Kidney (tissue), 13 donors: ENCODE measurements at regions not wholly inside any gene's neighbourhood (a gene's known extent, or its start where the extent isn't known, plus 50 kb on each side); places are given as distances from the start of the nearest gene placed in this dataset.

ENCODE experiments used
- DNase-seq, 5 donors: peaks; one replicate each; pipeline ENCODE4 v3.0.0-alpha.2; 2013 to 2020
- FAIRE-seq: peaks from 2 replicates; lab custom pipeline; 2012; peaks lifted over from hg19 to GRCh38; lab: Jason Lieb, UNC
- H3K27ac ChIP-seq, 2 donors: one replicate each; pipeline ENCODE4 v1.7.0; 2013; ENCODE audit warnings: low read depth in 2 of 2, low read length in 2 of 2, inconsistent platforms in 1 of 2
- H3K27me3 ChIP-seq: one replicate; pipeline ENCODE4 v1.7.1; 2013; ENCODE audit warnings: low read length, inconsistent platforms; ENCODE audit not compliant: control insufficient read depth, insufficient read depth
- H3K36me3 ChIP-seq, 3 donors: one replicate each; pipeline versions ENCODE4 v1.7.0 to v1.7.1; 2013; ENCODE audit warnings: low read length in 3 of 3, control low read depth in 1 of 3, inconsistent platforms in 1 of 3; ENCODE audit not compliant: insufficient read depth in 3 of 3, control insufficient read depth in 2 of 3
- H3K4me1 ChIP-seq, 3 donors: one replicate each; pipeline versions ENCODE4 v1.7.0 to v1.7.1; 2013; ENCODE audit warnings: low read length in 3 of 3, inconsistent platforms in 1 of 3, low read depth in 1 of 3; ENCODE audit not compliant: control insufficient read depth in 2 of 3, insufficient read depth in 2 of 3
- H3K4me3 ChIP-seq, 3 donors: one replicate each; pipeline versions ENCODE4 v1.7.0 to v1.8.1; 2013; ENCODE audit warnings: low read length in 3 of 3, control low read depth in 1 of 3, inconsistent platforms in 1 of 3
- H3K9ac ChIP-seq, 3 donors: one replicate each; pipeline versions ENCODE4 v1.7.0 to v1.7.1; 2013; ENCODE audit warnings: low read length in 3 of 3, control low read depth in 1 of 3, inconsistent platforms in 1 of 3
- H3K9me3 ChIP-seq, 3 donors: one replicate each; pipeline versions ENCODE4 v1.7.0 to v1.7.1; 2013; ENCODE audit warnings: low read length in 3 of 3, control low read depth in 1 of 3, inconsistent platforms in 1 of 3; ENCODE audit not compliant: control insufficient read depth in 2 of 3, insufficient read depth in 1 of 3
- intact Hi-C: fragments of 100-400 bp; cut with DNase I; formaldehyde crosslinking; loops from one replicate; pipeline ENCODE4 v1.11.1; 2022
- TF ChIP-seq, protein P1 (sequence below): IDR thresholded peaks from 3 replicates; pipeline ENCODE4 v1.5.1; 2012; ENCODE audit warnings: mild to moderate bottlenecking, moderate library complexity, borderline replicate concordance; ENCODE audit not compliant: insufficient read depth; ENCODE audit errors: extremely low read depth
- donor health status: control.
- donor health status: control.
- donor health status: control.
- donor health status: control.
- donor health status: control.
- donor health status: DM: yes; HTN: yes; CAD: no.
- donor health status: Normal renal cell carcinoma (clear cell type).

- no peaks in the 10 kb centered on the region for H3K4me1 ChIP-seq
- FAIRE-seq (peak; percentile 6), DNase-seq (no peak)
- H3K9me3 ChIP-seq, result no peaks in the 10 kb centered on the region
- TF ChIP-seq, protein P1, sequence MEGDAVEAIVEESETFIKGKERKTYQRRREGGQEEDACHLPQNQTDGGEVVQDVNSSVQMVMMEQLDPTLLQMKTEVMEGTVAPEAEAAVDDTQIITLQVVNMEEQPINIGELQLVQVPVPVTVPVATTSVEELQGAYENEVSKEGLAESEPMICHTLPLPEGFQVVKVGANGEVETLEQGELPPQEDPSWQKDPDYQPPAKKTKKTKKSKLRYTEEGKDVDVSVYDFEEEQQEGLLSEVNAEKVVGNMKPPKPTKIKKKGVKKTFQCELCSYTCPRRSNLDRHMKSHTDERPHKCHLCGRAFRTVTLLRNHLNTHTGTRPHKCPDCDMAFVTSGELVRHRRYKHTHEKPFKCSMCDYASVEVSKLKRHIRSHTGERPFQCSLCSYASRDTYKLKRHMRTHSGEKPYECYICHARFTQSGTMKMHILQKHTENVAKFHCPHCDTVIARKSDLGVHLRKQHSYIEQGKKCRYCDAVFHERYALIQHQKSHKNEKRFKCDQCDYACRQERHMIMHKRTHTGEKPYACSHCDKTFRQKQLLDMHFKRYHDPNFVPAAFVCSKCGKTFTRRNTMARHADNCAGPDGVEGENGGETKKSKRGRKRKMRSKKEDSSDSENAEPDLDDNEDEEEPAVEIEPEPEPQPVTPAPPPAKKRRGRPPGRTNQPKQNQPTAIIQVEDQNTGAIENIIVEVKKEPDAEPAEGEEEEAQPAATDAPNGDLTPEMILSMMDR, result no peak
- H3K36me3 ChIP-seq, result no peaks in the 10 kb centered on the region
- intact Hi-C loops, result no loop called here
- no peaks in the 10 kb centered on the region for H3K27me3 ChIP-seq
- no peak overlapping the region for H3K27ac ChIP-seq
- no peak overlapping the region for H3K4me3 ChIP-seq
- no peak overlapping the region for H3K9ac ChIP-seq
These were observed 584.6 kb downstream of the GABRG1 start for GRCh38 chr4:45539142-45539814.

- Histone ChIP-seq H3K36me3 (no peaks in the 10 kb centered on the region), H3K4me3 (no peak overlapping the region), H3K4me1 (no peaks in the 10 kb centered on the region), H3K9me3 (peaks cover 0 to 3% (median 0%) of the 10 kb centered on the region in 3 donors), H3K27me3 (no peaks in the 10 kb centered on the region), H3K9ac (no peak overlapping the region), H3K27ac (no peak overlapping the region)
- FAIRE-seq (no peak), DNase-seq (no peak)
- intact Hi-C loops, result no loop called here
- TF ChIP-seq, protein P1, result no peak
These were observed 593.4 kb downstream of the GABRG1 start for GRCh38 chr4:45530498-45530897.

GRCh38 chr4:45527160-45527559 is 596.7 kb downstream of the GABRG1 start:
- peak; percentile 41 for FAIRE-seq
- Histone ChIP-seq H3K27ac (no peak overlapping the region), H3K36me3 (no peaks in the 10 kb centered on the region), H3K4me1 (no peaks in the 10 kb centered on the region), H3K9me3 (peaks cover 0 to 3% (median 0%) of the 10 kb centered on the region in 3 donors), H3K4me3 (no peak overlapping the region), H3K27me3 (no peaks in the 10 kb centered on the region), H3K9ac (no peak overlapping the region)
- intact Hi-C loops, result no loop called here
- TF ChIP-seq, protein P1, result no peak
- no peak for DNase-seq

DNA sequence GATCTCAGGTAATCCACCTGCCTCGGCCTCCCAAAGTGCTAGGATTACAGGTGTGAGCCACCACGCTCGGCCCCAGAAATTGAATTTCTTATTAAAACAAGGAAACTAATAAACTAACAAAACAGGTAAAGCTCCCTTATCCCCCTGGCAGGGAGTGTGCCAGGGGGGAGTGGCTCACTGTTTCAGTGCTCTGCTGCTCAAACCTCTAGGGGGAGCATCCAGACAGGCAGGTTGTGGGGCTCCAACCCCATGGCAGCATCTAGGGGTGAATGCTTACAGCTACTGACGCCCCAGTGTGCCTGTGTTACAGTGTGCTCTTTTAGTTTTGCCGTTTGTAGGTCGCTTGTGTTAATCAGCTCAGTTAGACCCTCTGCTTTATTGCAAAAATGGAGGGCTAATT is 605.0 kb downstream of the GABRG1 start:
- H3K9me3 ChIP-seq, result no peaks in the 10 kb centered on the region
- TF ChIP-seq, protein P1, result no peak
- no peaks in the 10 kb centered on the region for H3K4me1 ChIP-seq
- H3K4me3 ChIP-seq, result no peak overlapping the region
- no peak for FAIRE-seq
- DNase-seq, result no peak
- intact Hi-C loops, result no loop called here
- H3K36me3 ChIP-seq, result no peaks in the 10 kb centered on the region
- no peak overlapping the region for H3K9ac ChIP-seq
- H3K27me3 ChIP-seq, result no peaks in the 10 kb centered on the region
- no peak overlapping the region for H3K27ac ChIP-seq
